AG04449 (cell line): ENCODE measurements at regions not wholly inside any gene's neighbourhood (a gene's known extent, or its start where the extent isn't known, plus 50 kb on each side); places are given as distances from the start of the nearest gene placed in this dataset.

ENCODE experiments used
- CTCF ChIA-PET: fragments of 350-600 bp; formaldehyde crosslinking; extraction: SDS; loops from one replicate; lab custom pipeline; 2021; ENCODE audit warnings: antibody characterized with exemption; lab: Yijun Ruan, JAX
- POLR2A ChIA-PET: fragments of 400-600, 350-600 bp; formaldehyde crosslinking; extraction: SDS; loops from one replicate; lab custom pipeline; 2020; ENCODE audit warnings: antibody characterized with exemption, inconsistent platforms; lab: Yijun Ruan, JAX
- DNase-seq: peaks from one replicate; pipeline ENCODE4 v3.0.0-alpha.2; 2010; ENCODE audit warnings: low read depth, low spot score
- H3K4me3 ChIP-seq: 2 replicates; pipeline ENCODE4 v1.5.1; 2011; ENCODE audit warnings: low read depth, mild to moderate bottlenecking, control low read depth, low read length
- TF ChIP-seq, protein P1 (sequence below): IDR thresholded peaks from one replicate; pipeline ENCODE4 v1.5.1; 2011; ENCODE audit warnings: mild to moderate bottlenecking, moderate library complexity, low read length, control low read depth, inconsistent platforms; ENCODE audit not compliant: insufficient read depth; ENCODE audit errors: missing control alignments

DNA sequence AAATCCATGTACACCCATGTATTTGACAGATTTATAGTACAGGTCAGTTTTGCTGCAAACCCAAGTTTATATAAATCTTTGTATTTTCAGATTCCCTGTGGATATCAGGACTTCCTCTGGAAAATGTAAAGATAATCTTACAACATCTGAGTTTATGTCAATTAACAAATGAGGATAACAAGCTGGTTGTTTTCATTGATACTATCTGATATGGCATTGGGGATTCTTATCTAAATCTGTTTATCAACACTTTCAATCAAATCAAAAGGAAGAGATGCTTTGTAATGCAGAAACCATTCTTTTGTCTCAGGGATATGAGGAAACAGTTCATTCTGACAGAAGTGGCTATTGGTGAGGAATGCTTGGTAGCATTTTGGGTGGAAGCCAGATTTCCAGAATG lies 64.9 kb upstream of the FAM204A start:
- H3K4me3 ChIP-seq = no peak overlapping the region
- POLR2A ChIA-PET = no interaction called here
- no peak for DNase-seq
- TF ChIP-seq, protein P1, sequence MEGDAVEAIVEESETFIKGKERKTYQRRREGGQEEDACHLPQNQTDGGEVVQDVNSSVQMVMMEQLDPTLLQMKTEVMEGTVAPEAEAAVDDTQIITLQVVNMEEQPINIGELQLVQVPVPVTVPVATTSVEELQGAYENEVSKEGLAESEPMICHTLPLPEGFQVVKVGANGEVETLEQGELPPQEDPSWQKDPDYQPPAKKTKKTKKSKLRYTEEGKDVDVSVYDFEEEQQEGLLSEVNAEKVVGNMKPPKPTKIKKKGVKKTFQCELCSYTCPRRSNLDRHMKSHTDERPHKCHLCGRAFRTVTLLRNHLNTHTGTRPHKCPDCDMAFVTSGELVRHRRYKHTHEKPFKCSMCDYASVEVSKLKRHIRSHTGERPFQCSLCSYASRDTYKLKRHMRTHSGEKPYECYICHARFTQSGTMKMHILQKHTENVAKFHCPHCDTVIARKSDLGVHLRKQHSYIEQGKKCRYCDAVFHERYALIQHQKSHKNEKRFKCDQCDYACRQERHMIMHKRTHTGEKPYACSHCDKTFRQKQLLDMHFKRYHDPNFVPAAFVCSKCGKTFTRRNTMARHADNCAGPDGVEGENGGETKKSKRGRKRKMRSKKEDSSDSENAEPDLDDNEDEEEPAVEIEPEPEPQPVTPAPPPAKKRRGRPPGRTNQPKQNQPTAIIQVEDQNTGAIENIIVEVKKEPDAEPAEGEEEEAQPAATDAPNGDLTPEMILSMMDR = no peak
- CTCF ChIA-PET = interaction anchor here (1.0 to 1.3 kb wide), 2 partner anchors 15 to 17 kb away, joined by 3 to 4 read pairs; no protein-coding TSS in a partner anchor

DNA sequence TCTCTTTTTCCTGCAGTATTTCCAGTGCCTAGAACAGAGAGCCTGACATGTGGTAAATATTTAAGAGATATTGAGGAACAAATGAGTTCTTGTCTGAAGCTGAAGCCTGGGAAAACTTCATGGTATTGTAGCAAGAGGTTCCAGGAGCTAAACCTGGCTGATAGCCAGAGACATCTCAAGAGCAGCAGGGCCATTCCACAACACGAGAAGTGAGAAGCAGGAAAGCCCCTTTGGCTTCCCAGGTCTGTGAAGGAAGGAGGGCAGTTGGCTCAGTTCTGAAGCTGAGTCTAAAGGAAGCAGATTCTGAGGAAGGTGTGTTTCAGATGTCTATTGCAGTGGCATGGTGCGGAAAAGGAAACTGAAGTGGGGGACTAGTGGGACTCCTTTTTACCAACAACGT lies 63.8 kb upstream of the FAM204A start:
- POLR2A ChIA-PET = no interaction called here
- TF ChIP-seq, protein P1 = no peak
- CTCF ChIA-PET = interaction anchor here (1.3 kb wide), 1 partner anchor 18 kb away, joined by 4 read pairs; no protein-coding TSS in a partner anchor
- H3K4me3 ChIP-seq = no peak overlapping the region
- no peak for DNase-seq

DNA sequence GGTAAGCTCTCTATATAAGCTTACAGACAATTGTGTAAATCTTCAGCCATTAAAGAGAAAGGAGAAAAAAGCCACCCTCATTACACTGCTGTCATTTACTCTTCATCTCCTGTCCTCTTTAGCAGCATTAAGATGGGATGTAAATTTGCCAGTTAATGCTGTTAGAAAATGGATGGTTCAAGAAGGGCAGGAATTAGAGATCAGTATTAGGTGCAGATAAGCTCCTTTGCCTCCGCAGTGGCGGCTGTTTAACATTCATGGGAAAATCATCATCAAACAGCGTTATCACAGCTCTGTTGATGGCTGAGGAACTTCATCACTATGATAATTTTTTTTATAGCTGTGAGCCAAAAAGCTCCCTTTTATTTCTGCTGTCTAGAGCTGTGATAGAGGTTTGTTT lies 61.8 kb upstream of the FAM204A start:
- TF ChIP-seq, protein P1 = no peak
- DNase-seq = no peak
- CTCF ChIA-PET = interaction anchor here (1.3 to 1.9 kb wide), 2 partner anchors 17 to 18 kb away, joined by 5 read pairs; no protein-coding TSS in a partner anchor
- POLR2A ChIA-PET = interaction anchor here (0.6 kb wide), 1 partner anchor 190 kb away, joined by 3 read pairs; no protein-coding TSS in a partner anchor
- no peak overlapping the region for H3K4me3 ChIP-seq

DNA sequence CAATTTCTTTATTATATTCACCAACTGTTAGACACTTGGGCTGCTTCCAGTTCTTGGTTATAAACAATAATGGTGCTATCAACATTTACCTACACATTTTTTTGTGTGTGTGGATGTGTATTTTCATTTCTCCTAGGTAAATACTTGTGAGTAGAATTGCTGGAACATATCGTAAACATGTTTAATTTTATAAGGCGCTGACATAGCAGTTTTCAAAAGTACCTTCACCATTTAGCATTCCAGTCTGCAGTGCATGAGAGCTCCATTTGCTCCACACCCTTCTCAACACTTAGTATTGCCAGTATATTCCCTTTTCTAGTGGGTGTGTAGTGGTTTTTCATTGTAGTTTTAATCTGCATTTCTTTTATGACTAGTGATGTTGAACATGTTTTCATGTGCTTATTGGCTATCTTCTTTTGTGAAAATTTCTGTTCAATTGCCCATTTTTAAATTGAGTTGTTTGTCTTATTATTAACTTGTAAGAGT lies 59.6 kb upstream of the FAM204A start:
- no peak overlapping the region for H3K4me3 ChIP-seq

DNA sequence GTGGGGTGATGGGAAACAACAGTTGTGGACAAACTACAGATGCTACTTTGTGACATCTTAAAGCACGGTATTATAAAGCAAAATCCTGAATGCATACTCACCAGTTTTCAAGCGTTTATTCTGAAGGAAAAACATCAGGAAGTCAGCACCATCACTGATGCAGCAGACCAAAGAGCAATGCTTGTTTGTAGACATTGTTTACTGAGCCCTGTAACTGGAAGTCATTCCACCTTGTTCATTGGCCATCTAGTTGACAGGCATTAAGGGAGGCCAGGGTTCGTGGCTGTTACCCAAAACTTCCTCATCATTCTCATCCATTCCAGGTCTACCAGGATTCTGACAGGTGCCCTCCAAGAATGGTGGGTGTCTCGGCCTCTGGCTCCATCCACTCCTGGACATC lies 55.3 kb upstream of the FAM204A start:
- no peak for DNase-seq
- POLR2A ChIA-PET = no interaction called here
- CTCF ChIA-PET = no interaction called here
- H3K4me3 ChIP-seq = no peak overlapping the region
- TF ChIP-seq, protein P1 = no peak

More for the DNA sequence above, 59.6 kb upstream of the FAM204A start:
- no peak for DNase-seq
- ChIA-PET POLR2A (no interaction called here), CTCF (no interaction called here)
- TF ChIP-seq, protein P1 = no peak

DNA sequence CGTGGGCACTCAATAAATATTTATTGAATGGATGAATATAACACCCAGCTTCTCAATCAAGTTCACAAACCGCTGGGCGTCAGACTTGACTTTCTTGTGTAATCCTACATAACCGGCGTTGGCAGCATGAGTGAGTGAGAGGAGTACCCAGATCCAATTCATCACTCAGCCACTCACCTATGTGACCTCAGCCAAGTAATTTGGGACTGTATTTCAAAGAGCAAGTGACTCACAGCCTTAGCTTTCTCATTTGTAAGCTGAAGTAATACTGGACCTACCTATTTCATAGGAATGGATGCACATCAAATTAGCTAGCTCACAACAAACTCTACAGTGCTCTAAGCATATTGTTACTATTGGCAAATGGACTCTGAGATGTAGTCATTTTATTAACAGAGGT lies 53.8 kb upstream of the FAM204A start:
- TF ChIP-seq, protein P1 = no peak
- DNase-seq = no peak
- ChIA-PET POLR2A (no interaction called here), CTCF (no interaction called here)
- H3K4me3 ChIP-seq = no peak overlapping the region
